H1 (cell line): ENCODE measurements at regions not wholly inside any gene's neighbourhood (a gene's known extent, or its start where the extent isn't known, plus 50 kb on each side); places are given as distances from the start of the nearest gene placed in this dataset.

Source experiments
- CTCF ChIA-PET: fragments of 300-600 bp; sonication (Branson Sonifier 250); formaldehyde crosslinking; loops from one replicate; lab custom pipeline; 2021; ENCODE audit not compliant: partially characterized antibody; lab: Charles Lee
- POLR2A ChIA-PET: fragments of 300-600 bp; sonication (Branson Sonifier 250); formaldehyde crosslinking; loops from one replicate; lab custom pipeline; 2021; ENCODE audit warnings: inconsistent platforms; ENCODE audit not compliant: partially characterized antibody; lab: Charles Lee
- DNase-seq, 2 experiments: peaks; one replicate each; pipeline versions ENCODE4 v3.0.0 to v3.0.0-alpha.2; 2010 to 2022; ENCODE audit warnings: low spot score in 2 of 2, low read depth in 1 of 2, mixed read lengths in 1 of 2
- FAIRE-seq: peaks from 2 replicates; lab custom pipeline; 2011; peaks lifted over from hg19 to GRCh38; lab: Jason Lieb, UNC
- H2AFZ ChIP-seq: 2 replicates; pipeline ENCODE4 v1.8.1; 2012; ENCODE audit warnings: low read length, inconsistent platforms
- H2AK5ac ChIP-seq: 2 replicates; pipeline ENCODE4 v1.6.1; 2013; ENCODE audit warnings: low read depth, low read length
- H2BK120ac ChIP-seq: replicated peaks from 2 replicates; pipeline ENCODE3; 2013; ENCODE audit warnings: low read depth, low read length, inconsistent platforms
- H2BK12ac ChIP-seq: 2 replicates; pipeline ENCODE4 v1.6.1; 2013; ENCODE audit warnings: low read depth, low read length
- H2BK15ac ChIP-seq: 2 replicates; pipeline ENCODE4 v1.6.1; 2013; ENCODE audit warnings: low read length
- H2BK20ac ChIP-seq: 2 replicates; pipeline ENCODE4 v1.6.1; 2013; ENCODE audit warnings: low read length
- H2BK5ac ChIP-seq: 2 replicates; pipeline ENCODE4 v1.6.1; 2013; ENCODE audit warnings: low read depth, low read length
- H3K14ac ChIP-seq: 2 replicates; pipeline ENCODE4 v1.6.1; 2013; ENCODE audit warnings: inconsistent platforms; ENCODE audit not compliant: insufficient read length
- H3K18ac ChIP-seq: 2 replicates; pipeline ENCODE4 v1.6.1; 2013; ENCODE audit warnings: low read length; ENCODE audit errors: extremely low read depth
- H3K23ac ChIP-seq: 2 replicates; pipeline ENCODE4 v1.6.1; 2013; ENCODE audit warnings: inconsistent platforms; ENCODE audit not compliant: insufficient read length
- H3K23me2 ChIP-seq: 2 replicates; pipeline ENCODE4 v1.6.1; 2013; ENCODE audit warnings: low read depth, low read length
- H3K27ac ChIP-seq: 2 replicates; pipeline ENCODE4 v1.6.1; 2011; ENCODE audit warnings: low read depth, low read length, inconsistent platforms
- H3K27me3 ChIP-seq, 4 experiments: replicated peaks in 1 of 4; 1 replicate in 1 of 4; 2 replicates in 3 of 4; pipeline versions ENCODE4 v1.6.1 to v1.8.1; 2011 to 2013; ENCODE audit warnings: low read length in 3 of 4, mild to moderate bottlenecking in 3 of 4, inconsistent platforms in 2 of 4, mixed read lengths in 2 of 4, moderate library complexity in 1 of 4; ENCODE audit not compliant: control insufficient read depth in 3 of 4, insufficient read depth in 3 of 4; ENCODE audit errors: extremely low read depth in 1 of 4
- H3K36me3 ChIP-seq, 4 experiments: 2 replicates each; pipeline versions ENCODE4 v1.6.1 to v1.8.1; 2011 to 2013; ENCODE audit warnings: mild to moderate bottlenecking in 4 of 4, low read length in 3 of 4, moderate library complexity in 2 of 4, control low read depth in 1 of 4, inconsistent platforms in 1 of 4; ENCODE audit not compliant: insufficient read depth in 4 of 4, control insufficient read depth in 2 of 4
- H3K4ac ChIP-seq: replicated peaks from 2 replicates; pipeline ENCODE3; 2013; ENCODE audit warnings: low read length, low read depth, mixed read lengths, inconsistent platforms; ENCODE audit not compliant: insufficient read length
- H3K4me1 ChIP-seq, 4 experiments: replicated peaks in 1 of 4; 1 replicate in 1 of 4; 2 replicates in 3 of 4; pipeline versions ENCODE4 v1.6.1 to v1.8.1; 2011 to 2013; ENCODE audit warnings: low read length in 3 of 4, inconsistent platforms in 2 of 4, mixed read lengths in 1 of 4; ENCODE audit not compliant: insufficient read depth in 4 of 4, control insufficient read depth in 3 of 4
- H3K4me2 ChIP-seq, 2 experiments: 2 replicates each; pipeline versions ENCODE4 v1.6.1 to v1.8.1; 2011 to 2013; ENCODE audit warnings: low read depth in 2 of 2, low read length in 2 of 2, control low read depth in 1 of 2, inconsistent platforms in 1 of 2, mild to moderate bottlenecking in 1 of 2; ENCODE audit not compliant: insufficient read depth in 1 of 2
- H3K4me3 ChIP-seq, 4 experiments: fragments of 200-600, 300-600 bp in 1 of 4; sonication (generic), shearing (Covaris generic), sonication (Bioruptor Twin) in 1 of 4; 2 replicates each; pipeline versions ENCODE4 v1.5.1 to v1.8.1; 2011 to 2016; ENCODE audit warnings: low read length in 4 of 4, low read depth in 3 of 4, control low read depth in 2 of 4, inconsistent platforms in 2 of 4, mild to moderate bottlenecking in 2 of 4, mixed read lengths in 1 of 4, moderate library complexity in 1 of 4; ENCODE audit not compliant: insufficient read depth in 2 of 4; ENCODE audit errors: extremely low read depth in 1 of 4
- H3K56ac ChIP-seq: replicated peaks from 2 replicates; pipeline ENCODE3; 2013; ENCODE audit warnings: low read depth, mild to moderate bottlenecking, mixed read lengths, low read length, inconsistent platforms; ENCODE audit not compliant: insufficient read length
- H3K79me1 ChIP-seq: 2 replicates; pipeline ENCODE4 v1.6.1; 2013; ENCODE audit warnings: low read depth, low read length, control low read depth
- H3K79me2 ChIP-seq, 2 experiments: 2 replicates each; pipeline versions ENCODE4 v1.6.1 to v1.8.1; 2012 to 2013; ENCODE audit warnings: low read length in 2 of 2, mild to moderate bottlenecking in 2 of 2, inconsistent platforms in 1 of 2; ENCODE audit not compliant: insufficient read depth in 2 of 2, control insufficient read depth in 1 of 2
- H3K9ac ChIP-seq, 4 experiments: replicated peaks in 1 of 4; 1 replicate in 1 of 4; 2 replicates in 3 of 4; pipeline versions ENCODE4 v1.6.1 to v1.8.1; 2011 to 2013; ENCODE audit warnings: low read depth in 3 of 4, low read length in 3 of 4, control low read depth in 2 of 4, mild to moderate bottlenecking in 2 of 4, moderate library complexity in 2 of 4, inconsistent platforms in 1 of 4; ENCODE audit errors: extremely low read depth in 1 of 4
- H3K9me3 ChIP-seq, 2 experiments: 2 replicates each; pipeline versions ENCODE4 v1.6.1 to v1.8.1; 2012 to 2013; ENCODE audit warnings: mild to moderate bottlenecking in 2 of 2, moderate library complexity in 2 of 2, control low read depth in 1 of 2, inconsistent platforms in 1 of 2, low read depth in 1 of 2, low read length in 1 of 2, mixed read lengths in 1 of 2; ENCODE audit not compliant: insufficient read depth in 2 of 2
- H4K20me1 ChIP-seq, 2 experiments: replicated peaks in 1 of 2; 2 replicates each; pipeline versions ENCODE3 to v1.8.1; 2011 to 2013; ENCODE audit warnings: inconsistent platforms in 2 of 2, low read length in 2 of 2, mild to moderate bottlenecking in 1 of 2; ENCODE audit not compliant: insufficient read depth in 2 of 2, control insufficient read depth in 1 of 2
- H4K5ac ChIP-seq: 2 replicates; pipeline ENCODE4 v1.6.1; 2013; ENCODE audit warnings: low read length, low read depth, mixed read lengths, inconsistent platforms; ENCODE audit not compliant: insufficient read length
- H4K8ac ChIP-seq: 2 replicates; pipeline ENCODE4 v1.8.0; 2013; ENCODE audit warnings: mild to moderate bottlenecking, moderate library complexity, low read length, inconsistent platforms; ENCODE audit not compliant: insufficient read depth; ENCODE audit errors: extremely low read depth
- H4K91ac ChIP-seq: replicated peaks from 2 replicates; pipeline ENCODE3; 2013; ENCODE audit warnings: low read length, mixed read lengths, inconsistent platforms; ENCODE audit not compliant: insufficient read length
- CREB1 ChIP-seq: IDR thresholded peaks from 2 replicates; pipeline ENCODE4 v1.6.1; 2012; ENCODE audit warnings: inconsistent platforms
- RXRA ChIP-seq: IDR thresholded peaks from 2 replicates; pipeline ENCODE4 v1.6.1; 2011; ENCODE audit warnings: low read depth, mild to moderate bottlenecking, low read length, moderate library complexity; ENCODE audit not compliant: insufficient read depth
- SIN3A ChIP-seq, 2 experiments: IDR thresholded peaks in 1 of 2; conservative IDR thresholded peaks in 1 of 2; 2 replicates each; pipeline ENCODE4 v1.6.1; 2011 to 2012; ENCODE audit warnings: low read length in 2 of 2, improper control_type of control experiment in 1 of 2, low read depth in 1 of 2, mild to moderate bottlenecking in 1 of 2

- H3K23me2 ChIP-seq: no peaks in the 10 kb centered on the region
- H3K18ac ChIP-seq: no peak overlapping the region
- no peaks in the 10 kb centered on the region for H3K27me3 ChIP-seq
- no peak overlapping the region for H2AFZ ChIP-seq
- H3K23ac ChIP-seq: no peak overlapping the region
- DNase-seq: no peak
- H4K91ac ChIP-seq: no peak overlapping the region
- ChIA-PET POLR2A (no interaction called here), CTCF (no interaction called here)
- H3K79me2 ChIP-seq: no peaks in the 10 kb centered on the region
- H3K56ac ChIP-seq: no peak overlapping the region
- no peaks in the 10 kb centered on the region for H3K79me1 ChIP-seq
- peaks cover 0 to 18% (median 1%) of the 10 kb centered on the region in 4 experiments; a peak in 3 of 8 replicates for H3K36me3 ChIP-seq
- H4K5ac ChIP-seq: no peak overlapping the region
- H2BK15ac ChIP-seq: no peak overlapping the region
- no peaks in the 10 kb centered on the region for H4K20me1 ChIP-seq
- peaks cover 0 to 5% of the 10 kb centered on the region in 2 experiments; a peak in 1 of 4 replicates for H3K9me3 ChIP-seq
- no peak overlapping the region for H4K8ac ChIP-seq
- no peak overlapping the region for H2AK5ac ChIP-seq
- no peak overlapping the region for H2BK5ac ChIP-seq
- no peak overlapping the region for H3K4ac ChIP-seq
- H3K14ac ChIP-seq: no peak overlapping the region
- H2BK12ac ChIP-seq: no peak overlapping the region
- no peak overlapping the region for H3K4me2 ChIP-seq
- H2BK20ac ChIP-seq: no peak overlapping the region
- no peak overlapping the region for H3K9ac ChIP-seq
- H3K27ac ChIP-seq: no peak overlapping the region
- peaks cover 0 to 4% (median 1%) of the 10 kb centered on the region in 4 experiments; a peak in 3 of 7 replicates for H3K4me1 ChIP-seq
- no peak for FAIRE-seq
- H2BK120ac ChIP-seq: no peak overlapping the region
- no peak overlapping the region for H3K4me3 ChIP-seq
- TF ChIP-seq CREB1: no peak
- TF ChIP-seq RXRA: no peak
- TF ChIP-seq SIN3A (conservative IDR thresholded peaks at IDR 0.05 in 1 of 2, IDR thresholded peaks at IDR 0.05 in 1 of 2; ENCODE audit: low read depth in 1 of 2, low read length in 2 of 2): no peak
Observed at GRCh38 chr4:130034876-130035275, 938.9 kb downstream of the C4orf33 start.
